NK-92 treated with Interleukin-12 subunit alpha and Interleukin-12 subunit beta, amount 100 ng/mL, for 24 hours (cell line): ENCODE measurements at regions not wholly inside any gene's neighbourhood (a gene's known extent, or its start where the extent isn't known, plus 50 kb on each side); places are given as distances from the start of the nearest gene placed in this dataset.

Experiments
- DNase-seq: peaks from one replicate; lab custom pipeline; 2025; lab: John Stamatoyannopoulos, UW

DNA sequence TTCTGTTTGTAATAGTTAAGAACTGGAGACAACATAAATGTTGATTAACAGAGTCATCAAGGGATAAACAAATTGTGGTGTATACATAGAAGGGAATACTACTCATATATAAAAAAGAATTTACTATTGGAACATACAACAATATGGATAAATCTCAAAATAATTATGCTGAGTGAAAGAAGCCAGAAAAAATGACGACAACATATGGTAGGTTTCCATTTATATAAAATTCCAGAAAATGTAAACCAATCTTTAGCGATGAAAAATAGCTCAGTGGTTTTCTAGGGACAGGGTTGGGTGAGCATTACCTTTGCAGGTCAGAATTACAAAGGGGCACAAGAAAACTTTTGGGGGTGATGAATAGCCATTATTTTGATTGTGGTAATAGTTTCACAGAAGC is 431.6 kb downstream of the PTPRU start:
- no peak for DNase-seq

DNA sequence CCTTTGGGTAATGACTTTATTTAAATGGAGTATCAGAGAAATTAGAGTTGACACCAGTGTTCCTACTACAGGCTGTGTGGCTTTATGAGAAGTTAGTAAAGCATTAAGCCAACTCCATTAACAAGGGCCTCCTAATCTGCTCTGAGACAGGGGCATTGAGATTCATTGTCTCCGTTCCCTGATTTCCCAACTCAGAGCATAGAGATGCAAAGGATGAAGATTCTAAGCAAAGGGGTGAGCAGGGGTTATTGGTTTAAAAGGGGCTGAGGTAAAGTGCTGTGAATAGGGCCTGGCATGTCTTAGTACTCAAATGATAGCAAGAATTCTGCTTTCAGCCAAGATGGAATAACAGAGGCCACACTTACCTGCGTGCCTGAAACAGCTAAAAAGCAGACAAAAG is 428.4 kb downstream of the PTPRU start:
- DNase-seq = no peak

DNA sequence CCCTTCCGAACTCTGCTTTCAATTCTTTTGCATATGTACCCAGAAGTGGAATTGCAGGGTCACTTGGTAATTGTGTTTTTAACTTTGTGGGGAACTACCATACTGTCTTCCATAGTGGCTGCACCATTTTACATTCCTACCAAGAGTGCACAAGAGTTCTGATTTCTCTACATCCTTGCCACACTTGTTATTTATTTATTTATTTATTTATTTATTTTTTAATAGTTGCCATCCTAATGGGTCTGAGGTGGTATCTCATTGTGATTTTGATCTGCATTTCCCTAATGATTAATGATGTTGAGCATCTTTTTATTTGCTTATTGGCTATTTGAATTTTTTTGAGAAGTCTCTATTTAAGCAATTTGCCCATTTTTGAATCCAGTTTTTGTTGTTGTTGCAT is 422.4 kb downstream of the PTPRU start:
- DNase-seq = no peak

DNA sequence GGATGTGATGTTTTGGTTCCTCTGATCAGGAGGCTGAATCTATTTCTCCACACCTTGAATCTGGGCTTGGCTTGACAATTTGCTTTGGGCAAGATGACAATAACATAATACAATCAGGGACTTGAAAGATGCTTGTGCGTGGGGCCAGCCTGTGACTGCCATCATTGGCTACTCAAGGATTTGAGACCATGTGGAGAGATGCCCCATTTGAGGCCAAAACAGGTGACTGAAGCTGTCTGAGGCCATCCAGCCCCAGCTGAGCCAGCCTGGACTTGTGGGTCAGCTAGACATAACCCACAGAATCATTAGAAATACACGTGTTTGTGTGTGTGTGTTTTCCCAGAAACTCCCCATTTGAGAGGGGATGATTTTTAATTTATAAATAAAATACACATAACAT is 421.5 kb downstream of the PTPRU start:
- DNase-seq = no peak

DNA sequence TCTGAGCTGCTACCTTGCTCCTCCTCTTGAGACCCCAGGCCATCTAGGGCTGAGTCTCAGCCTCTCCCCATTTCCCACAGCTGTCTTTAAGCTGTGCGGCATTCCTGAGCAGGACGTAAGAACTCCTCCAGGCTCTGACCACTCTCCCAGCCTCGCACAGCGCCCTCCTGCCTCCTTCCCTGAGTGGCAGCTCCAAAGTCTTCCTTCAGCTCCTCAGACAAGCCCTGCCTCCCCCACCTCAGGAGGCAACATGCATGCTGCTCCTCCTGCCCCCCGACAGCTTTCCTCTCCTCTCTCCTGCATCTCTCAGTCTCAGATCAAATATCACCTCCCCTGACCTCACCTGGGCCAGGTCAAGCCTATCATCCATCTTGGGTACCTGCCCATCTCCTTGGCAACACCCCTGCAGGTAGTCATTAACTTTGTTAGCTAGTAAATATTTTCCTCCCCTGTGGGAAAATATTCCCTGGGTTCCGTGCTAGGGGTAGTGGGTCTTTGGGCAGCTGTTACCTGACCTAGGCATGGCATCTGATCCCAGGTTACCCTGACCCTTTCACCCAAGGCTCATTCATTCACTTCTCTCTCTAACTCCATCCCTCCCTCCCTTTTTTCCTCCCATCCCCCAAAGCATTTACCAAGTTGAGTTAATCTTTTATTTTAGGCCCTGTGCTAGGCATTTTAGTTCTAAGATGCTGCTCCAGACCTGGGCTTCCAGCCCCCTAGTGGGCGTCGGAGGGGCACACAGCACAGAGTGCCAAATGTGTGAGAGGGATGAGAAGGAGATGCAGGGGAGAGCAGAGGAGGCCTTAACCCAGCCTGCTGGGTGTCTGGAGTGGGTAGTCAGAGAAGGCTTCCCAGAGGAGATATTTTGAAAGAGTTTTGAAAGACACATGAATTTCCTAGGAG is 419.9 kb downstream of the PTPRU start:
- DNase-seq = no peak

DNA sequence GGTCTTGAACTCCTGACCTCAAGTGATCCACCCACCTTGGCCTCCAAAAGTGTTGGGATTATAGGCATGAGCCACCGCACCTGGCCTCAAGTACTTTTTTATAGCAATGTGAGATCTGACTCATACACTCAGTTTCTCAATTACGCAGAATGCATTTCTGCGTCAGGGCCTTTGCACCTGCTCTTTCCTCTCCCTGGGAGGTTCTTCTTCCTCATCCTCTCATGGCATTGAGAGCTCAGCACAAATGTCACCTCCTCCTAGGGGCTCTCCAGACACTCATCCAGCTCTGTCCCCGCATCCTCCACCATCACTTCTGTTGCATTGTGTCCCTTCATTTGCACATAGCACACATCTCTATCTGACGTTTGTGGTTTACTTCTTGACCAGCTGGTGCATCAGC is 418.8 kb downstream of the PTPRU start:
- no peak for DNase-seq

DNA sequence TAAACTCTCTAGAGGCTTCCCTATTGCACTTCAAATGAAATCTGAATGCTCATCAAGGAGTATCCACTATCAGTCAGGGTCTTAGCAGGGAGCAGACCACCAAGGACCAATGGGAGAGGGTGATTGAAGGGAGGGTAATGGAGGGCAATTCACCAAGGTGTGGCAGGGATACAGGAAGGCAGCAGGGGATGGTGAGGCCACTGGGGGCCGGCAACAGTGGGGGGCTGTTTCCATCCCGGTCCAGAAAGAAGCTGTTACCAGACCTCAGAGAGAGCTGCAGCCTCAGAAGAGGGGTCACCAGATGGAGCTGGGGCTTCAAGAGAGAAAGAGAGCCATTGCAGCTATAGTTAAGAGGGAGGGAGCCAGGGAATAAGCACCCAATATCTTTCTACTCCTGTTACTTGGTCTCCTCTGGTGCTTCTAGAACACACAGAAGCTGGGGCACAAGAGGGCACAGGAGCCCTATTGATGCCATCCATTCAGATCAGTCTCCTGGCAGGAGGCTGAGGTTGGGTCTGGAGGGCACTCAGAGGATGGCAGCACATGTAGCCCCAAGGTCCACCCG is 417.6 kb downstream of the PTPRU start:
- no peak for DNase-seq

DNA sequence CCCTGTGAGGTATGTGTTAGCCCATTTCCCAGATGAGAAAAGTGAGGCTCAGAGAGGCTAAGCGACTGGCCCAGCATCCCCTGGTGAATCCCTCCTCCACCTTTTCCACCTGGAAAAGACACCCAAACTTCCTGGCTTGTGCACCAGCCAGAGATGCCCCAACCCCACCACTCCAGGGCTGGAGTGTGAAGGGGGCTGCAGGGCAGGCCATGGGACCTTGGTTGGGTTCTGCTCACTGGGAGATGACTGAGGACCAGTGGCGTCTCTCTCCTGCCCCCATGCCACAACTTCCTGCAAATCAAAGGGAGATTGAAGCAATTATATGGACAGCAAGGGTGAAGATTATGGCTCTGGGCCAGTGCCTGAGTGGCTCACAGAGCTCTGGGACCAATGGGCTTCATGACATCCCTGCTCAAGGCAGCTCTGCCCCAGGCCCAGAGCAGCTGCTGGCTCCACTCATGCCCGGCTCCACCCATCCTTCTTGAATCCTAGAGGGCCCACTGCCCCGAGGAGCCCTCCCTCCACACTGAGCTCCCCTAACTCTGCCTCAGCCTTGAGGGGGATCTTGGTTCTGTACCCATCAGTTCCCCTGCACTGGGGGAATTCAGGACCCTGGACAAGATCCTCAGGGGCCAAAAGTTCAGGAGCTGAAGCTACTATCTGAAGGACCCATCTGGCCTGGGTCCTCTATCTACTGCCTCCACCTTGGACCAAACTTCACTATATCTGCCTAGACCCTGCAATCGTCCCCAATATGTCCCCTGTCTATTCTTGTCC is 416.9 kb downstream of the PTPRU start:
- DNase-seq = no peak

DNA sequence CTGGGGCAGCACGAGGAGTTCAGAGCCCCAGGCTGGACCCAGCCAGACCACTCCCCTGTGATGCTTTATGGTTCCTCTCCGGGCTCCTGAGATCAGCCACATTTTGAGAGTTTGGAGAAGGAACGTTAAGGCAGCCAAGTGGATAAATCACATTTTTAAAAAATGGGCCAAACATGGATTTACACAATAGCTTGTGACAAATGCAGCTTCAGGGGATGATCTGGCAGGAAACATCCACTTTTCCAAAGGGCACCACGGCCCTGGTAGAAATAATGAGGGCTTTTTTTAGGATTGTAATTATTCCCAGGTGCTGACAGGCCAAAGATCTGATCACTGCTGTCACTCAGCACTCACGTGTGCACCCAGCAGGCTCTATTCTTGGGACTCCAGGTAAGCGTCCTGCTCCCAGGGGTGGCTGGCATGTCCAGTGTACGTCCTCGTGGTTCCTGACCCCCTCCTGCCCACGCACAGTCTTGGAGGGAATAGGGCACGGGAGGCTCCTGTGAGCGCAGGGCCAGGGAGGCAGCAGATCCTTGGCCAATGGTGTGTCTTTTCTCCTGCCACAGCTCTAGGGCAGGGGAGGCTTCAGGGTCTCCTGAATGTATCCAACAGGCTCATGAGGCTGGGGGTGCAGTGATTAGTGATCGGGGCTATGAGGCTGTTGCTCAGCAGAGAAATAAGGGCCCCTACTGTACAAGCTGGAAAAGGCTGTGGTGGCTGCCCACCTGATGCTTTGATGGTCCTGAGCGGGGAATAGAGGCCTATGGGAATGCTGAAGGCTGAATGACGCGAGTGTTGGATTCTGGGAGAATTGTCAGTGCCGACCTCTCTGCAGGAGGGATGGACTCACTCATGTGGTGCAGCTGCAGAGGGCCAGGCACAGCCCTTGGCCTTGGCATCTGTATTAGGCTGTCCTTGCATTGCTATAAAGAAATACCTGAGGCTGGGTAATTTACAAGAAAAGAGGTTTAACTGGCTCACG is 415.7 kb downstream of the PTPRU start:
- DNase-seq = no peak

DNA sequence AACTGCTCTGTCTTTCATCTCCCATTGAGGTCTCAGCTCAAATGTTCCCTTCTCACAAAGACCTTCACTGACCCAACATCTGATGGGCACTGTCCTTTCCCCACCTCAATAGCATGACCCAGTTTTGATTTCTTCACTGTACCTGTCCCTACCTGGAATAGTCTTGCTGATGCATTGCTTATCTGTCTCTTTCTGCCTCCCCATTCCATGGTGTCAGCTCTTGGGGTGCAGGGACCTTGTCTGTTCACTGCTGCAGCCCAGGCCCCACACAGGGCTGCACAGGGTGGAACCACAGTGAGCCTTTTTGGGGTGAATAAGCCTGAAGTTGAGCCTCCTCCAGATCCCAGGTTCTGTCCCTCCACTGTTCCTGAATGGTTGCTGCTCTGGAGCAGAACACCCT is 414.9 kb downstream of the PTPRU start:
- DNase-seq = no peak

DNA sequence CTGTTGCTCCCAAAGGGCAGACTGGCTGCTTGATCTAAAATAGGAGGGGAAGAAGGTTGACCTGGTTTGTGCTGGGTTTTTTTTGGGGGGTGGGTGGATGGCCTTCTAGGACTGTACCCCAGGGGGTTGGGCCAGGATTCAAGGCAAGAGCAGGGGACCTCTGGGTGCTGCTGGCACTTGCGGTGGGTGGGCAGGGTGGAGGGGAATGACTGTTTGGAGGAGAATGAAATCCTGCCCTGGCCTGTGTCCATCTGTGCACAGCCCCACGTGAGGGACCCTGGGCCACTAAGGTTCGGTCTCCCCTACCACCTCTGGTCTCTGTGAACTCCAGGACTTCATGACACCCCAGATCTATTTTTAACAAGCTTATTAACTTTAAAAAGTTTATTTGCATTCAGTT is 414.2 kb downstream of the PTPRU start:
- DNase-seq = no peak

DNA sequence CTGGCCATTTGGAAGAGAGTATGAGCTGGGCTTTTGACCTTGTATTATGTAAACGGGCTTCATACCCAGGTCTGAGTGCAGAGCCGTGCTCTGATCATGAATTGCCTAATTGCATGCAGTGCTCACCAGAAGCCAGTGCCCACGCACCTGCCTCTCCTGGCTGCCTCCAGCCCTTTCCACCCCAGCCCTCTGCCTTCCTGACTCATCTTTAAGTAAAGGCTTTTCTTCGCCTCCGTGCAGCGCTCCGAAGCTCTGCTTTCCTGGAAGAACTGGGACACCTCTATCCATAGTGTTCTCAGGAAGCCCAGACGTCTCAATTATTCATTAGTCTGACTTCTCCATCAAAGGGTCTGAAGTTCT is 413.7 kb downstream of the PTPRU start:
- no peak for DNase-seq

DNA sequence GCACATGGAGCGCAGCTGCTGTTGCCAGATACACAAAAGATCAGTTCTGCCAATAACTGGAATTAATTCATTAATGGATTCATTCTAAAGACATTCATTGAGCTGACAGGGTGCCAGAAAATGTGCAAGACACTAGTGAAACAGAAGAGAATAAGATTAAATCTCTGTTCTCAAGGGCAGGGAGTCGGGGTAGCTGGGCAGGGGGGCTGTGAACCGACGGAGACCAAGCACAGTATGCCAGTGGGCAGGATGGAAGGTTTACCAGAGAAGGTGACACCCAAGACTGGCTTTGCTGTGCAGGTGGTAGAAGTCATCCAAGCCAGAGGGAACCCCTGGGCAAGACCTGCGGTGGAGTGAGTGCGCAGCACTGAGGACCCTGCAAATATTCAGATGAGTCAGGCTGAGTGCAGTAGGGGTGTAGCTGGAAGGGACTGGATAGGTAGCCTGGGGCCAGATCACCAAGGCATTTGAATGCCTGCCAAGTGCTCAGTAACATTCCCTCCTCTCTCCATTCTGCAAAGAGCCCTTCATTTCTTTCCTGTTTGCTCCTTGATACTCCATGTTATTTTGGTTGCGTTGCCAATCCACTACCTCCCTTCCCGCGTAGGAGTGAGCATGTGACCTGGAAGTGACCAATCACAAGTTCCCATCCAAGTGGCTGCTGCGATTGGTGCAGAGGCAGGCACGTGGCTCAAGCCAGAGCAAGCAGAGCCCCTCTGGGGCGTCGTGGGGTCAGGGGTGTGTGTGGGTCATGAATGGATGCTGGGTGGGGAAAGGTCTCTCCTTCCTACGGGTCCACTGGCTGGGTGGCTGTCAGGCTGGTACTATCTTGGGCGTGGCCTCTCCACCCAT is 413.1 kb downstream of the PTPRU start:
- no peak for DNase-seq

DNA sequence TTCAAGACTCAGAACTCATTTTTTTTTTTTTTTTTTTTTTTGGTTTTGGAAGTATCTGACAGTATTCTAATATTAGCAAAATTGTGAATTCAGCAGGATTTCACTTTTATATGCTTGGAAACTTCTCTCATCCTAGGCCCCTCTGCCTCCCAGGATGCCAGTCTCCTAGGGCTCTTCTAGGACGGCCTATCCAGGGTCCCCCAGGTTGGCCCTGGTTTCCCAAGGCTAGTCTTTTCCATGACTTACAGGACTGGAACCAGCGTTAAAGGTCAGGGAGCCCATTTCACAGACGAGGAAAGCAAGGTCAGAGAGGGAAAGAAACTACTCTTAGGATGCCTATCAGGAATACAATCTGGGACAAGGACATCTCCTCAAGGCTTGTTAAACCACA is 412.5 kb downstream of the PTPRU start:
- DNase-seq = no peak

DNA sequence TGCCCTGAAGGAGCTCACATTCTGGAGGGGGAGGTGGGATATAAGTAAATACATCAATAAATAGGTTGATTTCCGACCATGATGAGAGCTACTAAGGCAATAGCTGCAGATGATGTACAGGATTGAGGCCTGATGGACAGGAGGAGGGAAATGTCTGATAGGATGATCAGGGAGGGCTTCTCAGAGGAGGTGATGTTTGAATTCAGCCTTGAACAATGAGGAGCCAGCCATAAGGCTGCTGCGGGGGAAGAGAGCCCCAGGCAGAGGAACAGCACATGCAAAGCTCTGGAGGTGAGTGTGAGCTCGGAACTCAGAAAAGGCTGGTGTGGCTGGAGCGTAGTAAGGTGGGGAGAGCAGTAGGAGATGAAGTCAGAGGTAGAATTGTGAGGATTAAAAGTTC is 411.7 kb downstream of the PTPRU start:
- no peak for DNase-seq

DNA sequence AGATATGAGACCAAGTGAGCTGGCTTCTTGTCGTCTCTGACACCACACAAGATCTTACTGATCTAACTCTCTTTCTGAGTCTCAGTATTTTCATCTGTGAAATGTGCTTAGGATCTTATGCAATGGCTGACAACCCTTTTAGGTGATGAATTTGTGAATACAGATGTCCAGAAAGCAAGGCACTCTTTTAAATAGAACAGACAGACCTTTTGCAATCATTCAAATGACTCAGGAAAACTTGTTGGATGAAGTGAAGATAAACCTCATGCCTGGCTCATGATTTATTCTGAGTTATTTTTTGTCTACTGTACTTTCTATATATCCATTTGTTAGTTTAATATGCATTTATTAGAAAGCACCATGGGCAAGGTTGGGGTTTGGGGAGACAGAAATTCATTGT is 411.3 kb downstream of the PTPRU start:
- no peak for DNase-seq

DNA sequence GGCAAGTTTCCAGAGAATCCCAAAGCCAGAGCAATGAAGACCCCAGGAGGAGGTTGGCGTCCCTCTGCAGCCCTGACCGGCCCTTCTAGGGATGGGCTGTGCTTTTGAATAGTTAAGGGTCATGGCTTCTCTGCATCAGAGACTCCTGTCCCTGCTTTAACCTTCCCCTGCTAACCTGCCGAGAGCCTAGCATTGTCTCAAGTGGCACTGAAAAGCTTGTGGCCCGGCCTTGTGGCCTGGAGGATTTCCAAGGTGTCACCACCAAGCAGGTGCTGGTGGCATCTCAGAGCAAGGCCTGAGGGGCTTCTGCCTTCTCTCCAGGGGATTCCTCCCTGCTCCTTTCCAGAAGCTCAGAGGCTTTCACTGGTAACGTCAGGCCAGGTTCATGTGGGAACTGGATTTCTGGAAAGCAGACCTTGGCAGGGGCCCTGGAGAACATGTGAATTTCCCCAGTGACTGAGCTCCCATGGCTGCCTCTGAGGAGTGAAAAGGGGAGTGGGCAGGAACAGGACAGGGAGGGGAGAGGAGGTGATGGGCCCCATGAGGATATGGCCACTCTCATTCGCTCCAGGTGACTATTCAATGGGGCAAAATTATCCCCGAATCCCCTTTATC is 409.9 kb downstream of the PTPRU start:
- no peak for DNase-seq

DNA sequence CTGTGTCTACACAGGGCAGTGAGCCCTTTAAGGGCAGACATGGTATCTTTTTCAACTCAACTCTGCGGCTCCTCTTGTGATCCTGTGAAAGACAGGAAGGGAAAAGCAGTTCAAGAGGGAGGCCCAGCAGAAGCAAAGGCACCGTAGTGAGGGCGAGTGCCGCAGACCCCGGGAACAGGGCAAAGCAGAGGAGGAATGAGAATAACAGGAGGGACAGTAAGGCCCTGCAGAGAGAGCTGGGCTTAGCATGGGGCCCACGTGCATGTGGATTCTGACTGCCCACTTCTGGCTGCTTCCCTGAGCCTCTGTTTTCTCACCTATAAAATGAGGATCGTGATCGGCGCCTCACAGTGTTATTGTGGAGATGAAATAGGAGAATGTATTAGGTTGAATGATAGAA is 409.3 kb downstream of the PTPRU start:
- no peak for DNase-seq

DNA sequence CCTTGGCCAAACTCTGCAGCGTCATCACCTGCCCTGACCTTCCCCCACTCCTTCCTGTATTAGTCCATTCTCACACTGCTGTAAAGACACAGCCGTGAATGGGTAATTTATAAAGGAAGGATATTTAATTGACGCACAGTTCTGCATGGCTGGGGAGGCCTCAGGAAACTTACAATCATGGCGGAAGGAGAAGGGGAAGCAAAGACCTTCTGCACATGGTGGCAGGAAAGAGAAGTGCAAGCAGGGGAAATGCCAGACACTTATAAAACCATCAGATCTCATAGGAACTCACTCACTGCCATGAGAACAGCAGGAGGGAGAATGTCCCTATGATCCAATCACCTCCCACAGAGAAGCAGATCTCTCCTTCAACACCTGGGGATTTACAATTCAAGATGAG is 408.5 kb downstream of the PTPRU start:
- no peak for DNase-seq

DNA sequence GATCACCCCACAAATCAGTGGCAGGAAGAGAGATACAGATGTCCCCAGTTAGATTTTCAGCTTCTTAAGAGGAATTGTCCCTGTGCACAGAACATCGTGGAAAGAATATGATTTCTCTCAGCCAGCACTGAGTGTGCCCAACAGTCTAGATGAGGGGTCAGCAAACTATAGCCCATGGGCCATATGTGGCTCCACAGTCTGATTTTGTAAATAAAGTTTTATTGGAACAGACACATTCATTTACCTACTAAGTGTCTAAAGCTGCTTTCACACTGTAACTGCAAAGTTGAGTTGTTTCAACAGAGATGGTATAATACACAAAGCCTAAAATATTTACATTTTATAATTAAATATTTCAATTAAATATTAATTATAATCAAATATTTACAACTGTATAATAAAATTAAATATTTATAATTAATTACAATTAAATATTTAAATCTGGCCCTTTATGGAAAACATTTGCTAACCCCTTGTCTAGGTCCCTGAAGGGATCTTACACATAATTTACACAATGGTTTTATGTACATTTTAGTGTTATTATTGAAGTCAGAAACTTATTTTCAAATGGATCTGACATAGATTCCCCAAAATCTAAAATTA is 407.6 kb downstream of the PTPRU start:
- DNase-seq = no peak
